VCaP (cell line): ENCODE measurements at regions not wholly inside any gene's neighbourhood (a gene's known extent, or its start where the extent isn't known, plus 50 kb on each side); places are given as distances from the start of the nearest gene placed in this dataset.
A peak's percentile ranks its signal among the peaks of the same experiment; 100 is the strongest.

ENCODE experiments used
- H3K27ac ChIP-seq: fragments of 450-650 bp; 2 replicates; pipeline ENCODE4 v1.5.1; 2017
- CTCF ChIP-seq: fragments of 450-650 bp; conservative IDR thresholded peaks from 2 replicates; pipeline ENCODE4 v1.5.1; 2017; ENCODE audit warnings: mild to moderate bottlenecking, moderate library complexity

- TF ChIP-seq CTCF, result no peak
- H3K27ac ChIP-seq, result no peak overlapping the region
Observed at GRCh38 chr3:34575776-34576175, 777.3 kb downstream of the PDCD6IP start.

- H3K27ac ChIP-seq, result no peak overlapping the region
- peak; percentile 19; the same call in 1 of the 2 replicates for TF ChIP-seq CTCF
Observed at GRCh38 chr3:34582055-34582454, 783.6 kb downstream of the PDCD6IP start.

GRCh38 chr3:34583451-34583850, 785.0 kb downstream of the PDCD6IP start:
- no peak for TF ChIP-seq CTCF

GRCh38 chr3:34584971-34585370, 786.5 kb downstream of the PDCD6IP start:
- no peak overlapping the region for H3K27ac ChIP-seq
- no peak for TF ChIP-seq CTCF

More at GRCh38 chr3:34583451-34583850, 785.0 kb downstream of the PDCD6IP start:
- H3K27ac ChIP-seq, result no peak overlapping the region

- no peak overlapping the region for H3K27ac ChIP-seq
- no peak for TF ChIP-seq CTCF
Observed at GRCh38 chr3:34599595-34599994, 801.2 kb downstream of the PDCD6IP start.

GRCh38 chr3:34619990-34620389, 821.6 kb downstream of the PDCD6IP start:
- no peak for TF ChIP-seq CTCF
- H3K27ac ChIP-seq, result no peak overlapping the region

- TF ChIP-seq CTCF, result no peak
Observed at GRCh38 chr3:34626699-34627098, 828.3 kb downstream of the PDCD6IP start.

GRCh38 chr3:34634939-34635338, 836.5 kb downstream of the PDCD6IP start:
- TF ChIP-seq CTCF, result no peak
- no peak overlapping the region for H3K27ac ChIP-seq

More at GRCh38 chr3:34626699-34627098, 828.3 kb downstream of the PDCD6IP start:
- H3K27ac ChIP-seq, result no peak overlapping the region
